ENCODE measurements at regions not wholly inside any gene's neighbourhood (a gene's known extent, or its start where the extent isn't known, plus 50 kb on each side); places are given as distances from the start of the nearest gene placed in this dataset.

DNA sequence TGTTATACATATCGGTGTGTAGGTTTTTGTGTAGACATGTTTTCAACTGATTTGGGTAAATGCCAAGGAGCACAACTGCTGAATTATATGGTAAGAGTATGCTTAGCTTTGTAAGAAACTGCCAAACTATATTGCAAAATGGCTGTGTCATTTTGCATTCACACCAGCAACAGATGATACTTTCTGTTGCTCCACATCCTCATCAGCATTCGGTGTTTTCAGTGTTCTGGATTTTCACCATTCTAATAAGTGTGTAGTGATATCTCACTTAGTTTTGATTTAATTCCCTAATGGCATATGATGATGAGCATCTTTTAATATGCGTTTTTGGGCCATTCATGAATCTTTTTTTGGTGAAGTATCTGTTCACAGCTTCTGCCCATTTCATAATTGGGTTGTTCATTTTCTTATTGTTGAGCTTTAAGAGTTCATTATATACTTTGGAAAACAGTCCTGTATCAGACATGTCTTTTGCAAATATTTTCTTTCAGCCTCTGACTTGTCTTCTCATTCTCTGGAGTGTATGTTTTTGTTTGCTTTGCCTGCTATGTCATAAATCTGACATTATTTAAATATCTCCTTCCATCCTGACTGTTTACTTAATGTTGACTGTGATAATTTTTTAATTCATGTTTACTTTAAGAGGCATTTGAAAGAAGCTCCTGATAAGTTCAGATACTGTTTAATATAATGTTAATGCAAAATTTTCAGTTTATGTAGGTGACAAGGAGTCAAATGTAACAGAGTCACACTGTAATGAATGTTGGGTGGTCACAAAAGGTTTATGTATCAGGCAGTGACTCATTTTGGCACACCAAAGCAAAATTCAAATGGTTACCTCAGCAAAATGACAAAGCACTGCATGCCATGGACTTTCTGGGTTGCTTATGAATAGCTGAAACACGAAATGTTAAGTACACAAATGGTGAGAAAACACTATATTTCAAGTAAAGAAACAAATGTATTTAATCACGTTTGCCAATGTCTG is 181.1 kb upstream of the DAB2 start:
- Histone ChIP-seq H3K27ac (ENCODE audit: low read depth, low read length) (no peak overlapping the region), H3K4me1 (ENCODE audit: control insufficient read depth, low read depth, low read length) (no peaks in the 10 kb centered on the region), H3K56ac (ENCODE audit: low read length) (no peak overlapping the region), H3K4me3 (ENCODE audit: low read length) (no peak overlapping the region), H4K8ac (ENCODE audit: low read depth, low read length) (no peak overlapping the region), H2AK5ac (ENCODE audit: low read length) (no peak overlapping the region), H3K27me3 (ENCODE audit: insufficient read depth, low read length, poor library complexity) (no peaks in the 10 kb centered on the region), H2BK15ac (replicated peaks; ENCODE audit: low read depth) (no peak overlapping the region), H4K5ac (ENCODE audit: low read length) (no peak overlapping the region), H3K9ac (ENCODE audit: low read length) (no peak overlapping the region), H3K18ac (ENCODE audit: low read length) (no peak overlapping the region), H3K79me1 (ENCODE audit: low read length) (no peaks in the 10 kb centered on the region), H2BK120ac (ENCODE audit: low read depth, low read length) (no peak overlapping the region), H3K79me2 (ENCODE audit: control insufficient read depth, insufficient read depth, low read length) (no peaks in the 10 kb centered on the region), H3K36me3 (ENCODE audit: control insufficient read depth, insufficient read depth, low read length) (no peaks in the 10 kb centered on the region), H3K4me2 (ENCODE audit: low read length) (no peak overlapping the region), H2BK5ac (ENCODE audit: low read length) (no peak overlapping the region), H3K4ac (ENCODE audit: low read depth, low read length) (no peak overlapping the region), H3K23ac (ENCODE audit: low read length) (no peak overlapping the region)
- no peak for DNase-seq
- WGBS (ENCODE audit: extremely low coverage, insufficient coverage, low lambda C conversion rate) = no CpG with 5 or more reads among the region's 5 CpGs

DNA sequence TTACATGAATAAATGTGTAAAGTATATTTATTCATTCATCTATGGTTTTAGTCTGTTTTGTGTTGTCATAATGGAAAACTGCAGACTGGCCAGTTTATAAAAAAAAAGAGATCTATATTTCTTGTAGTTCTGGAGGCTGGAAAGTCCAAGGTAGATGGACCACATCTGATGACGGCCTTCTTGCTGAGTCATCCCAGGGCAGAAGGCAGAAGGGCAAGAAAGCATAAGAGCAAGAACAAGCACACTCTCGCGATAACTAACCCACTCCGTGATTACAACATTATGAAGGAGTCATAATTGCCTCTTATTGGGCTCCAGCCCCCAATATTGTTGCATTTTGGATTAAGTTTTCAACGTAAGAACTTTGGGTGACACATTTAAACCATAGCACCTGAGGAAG is 180.4 kb upstream of the DAB2 start:
- no CpG with 5 or more reads among the region's 5 CpGs for WGBS (ENCODE audit: extremely low coverage, insufficient coverage, low lambda C conversion rate)
- Histone ChIP-seq H3K79me1 (ENCODE audit: low read length) (no peaks in the 10 kb centered on the region), H3K27me3 (ENCODE audit: insufficient read depth, low read length, poor library complexity) (no peaks in the 10 kb centered on the region), H3K4ac (ENCODE audit: low read depth, low read length) (no peak overlapping the region), H3K4me3 (ENCODE audit: low read length) (no peak overlapping the region), H4K8ac (ENCODE audit: low read depth, low read length) (no peak overlapping the region), H3K18ac (ENCODE audit: low read length) (no peak overlapping the region), H2BK5ac (ENCODE audit: low read length) (no peak overlapping the region), H3K27ac (ENCODE audit: low read depth, low read length) (no peak overlapping the region), H2BK15ac (replicated peaks; ENCODE audit: low read depth) (no peak overlapping the region), H3K4me1 (ENCODE audit: control insufficient read depth, low read depth, low read length) (no peaks in the 10 kb centered on the region), H3K9ac (ENCODE audit: low read length) (no peak overlapping the region), H3K79me2 (ENCODE audit: control insufficient read depth, insufficient read depth, low read length) (no peaks in the 10 kb centered on the region), H2BK120ac (ENCODE audit: low read depth, low read length) (no peak overlapping the region), H3K36me3 (ENCODE audit: control insufficient read depth, insufficient read depth, low read length) (no peaks in the 10 kb centered on the region), H3K56ac (ENCODE audit: low read length) (no peak overlapping the region), H3K4me2 (ENCODE audit: low read length) (no peak overlapping the region), H2AK5ac (ENCODE audit: low read length) (no peak overlapping the region), H3K23ac (ENCODE audit: low read length) (no peak overlapping the region), H4K5ac (ENCODE audit: low read length) (no peak overlapping the region)
- no peak for DNase-seq

GRCh38 chr5:39604491-39604890 is 179.7 kb upstream of the DAB2 start:
- Histone ChIP-seq H3K9ac (ENCODE audit: low read length) (no peak overlapping the region), H3K4ac (ENCODE audit: low read depth, low read length) (no peak overlapping the region), H2BK120ac (ENCODE audit: low read depth, low read length) (no peak overlapping the region), H3K79me1 (ENCODE audit: low read length) (no peaks in the 10 kb centered on the region), H4K5ac (ENCODE audit: low read length) (no peak overlapping the region), H2BK15ac (replicated peaks; ENCODE audit: low read depth) (no peak overlapping the region), H2BK5ac (ENCODE audit: low read length) (no peak overlapping the region), H3K4me3 (ENCODE audit: low read length) (no peak overlapping the region), H2AK5ac (ENCODE audit: low read length) (no peak overlapping the region), H3K79me2 (ENCODE audit: control insufficient read depth, insufficient read depth, low read length) (no peaks in the 10 kb centered on the region), H3K4me2 (ENCODE audit: low read length) (no peak overlapping the region), H3K27ac (ENCODE audit: low read depth, low read length) (no peak overlapping the region), H3K23ac (ENCODE audit: low read length) (no peak overlapping the region), H4K8ac (ENCODE audit: low read depth, low read length) (no peak overlapping the region), H3K27me3 (ENCODE audit: insufficient read depth, low read length, poor library complexity) (no peaks in the 10 kb centered on the region), H3K36me3 (ENCODE audit: control insufficient read depth, insufficient read depth, low read length) (no peaks in the 10 kb centered on the region), H3K18ac (ENCODE audit: low read length) (no peak overlapping the region), H3K4me1 (ENCODE audit: control insufficient read depth, low read depth, low read length) (no peaks in the 10 kb centered on the region), H3K56ac (ENCODE audit: low read length) (no peak overlapping the region)
- DNase-seq = no peak
- no CpG with 5 or more reads among the region's 4 CpGs for WGBS (ENCODE audit: extremely low coverage, insufficient coverage, low lambda C conversion rate)

DNA sequence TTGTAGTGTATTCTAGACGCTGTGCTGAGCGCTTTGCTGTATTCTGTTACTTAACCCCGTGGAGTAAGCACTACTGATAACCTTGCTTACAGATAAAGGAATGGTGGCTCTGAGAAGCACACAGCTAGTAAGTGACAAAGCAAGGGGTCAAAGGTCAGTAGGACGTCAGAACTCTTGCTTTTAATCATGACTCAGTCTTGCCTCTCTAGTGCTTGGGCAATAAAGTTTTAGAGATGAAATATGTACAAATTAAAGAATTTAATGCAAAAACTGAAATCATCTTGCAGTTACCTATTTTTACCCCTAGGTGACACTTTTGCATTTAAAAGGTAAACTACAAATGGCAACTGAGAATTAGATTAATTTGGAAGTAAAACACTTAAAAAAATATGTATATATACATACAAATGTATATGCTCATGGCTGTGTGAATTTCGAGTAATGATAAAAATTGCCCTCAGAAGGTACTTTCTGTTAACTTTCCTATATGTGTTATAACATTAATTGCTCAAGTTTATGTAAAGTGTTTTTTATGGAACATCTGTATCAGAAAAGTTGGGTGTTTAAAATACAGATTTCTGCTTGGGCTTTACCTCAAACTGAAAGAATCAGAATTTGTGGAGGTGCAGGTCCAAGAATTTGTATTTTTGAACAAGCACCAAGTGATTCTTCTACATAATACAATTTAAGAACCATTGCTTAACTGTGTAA is 175.1 kb upstream of the DAB2 start:
- Histone ChIP-seq H2BK15ac (replicated peaks; ENCODE audit: low read depth) (no peak overlapping the region), H3K18ac (ENCODE audit: low read length) (no peak overlapping the region), H3K36me3 (ENCODE audit: control insufficient read depth, insufficient read depth, low read length) (no peaks in the 10 kb centered on the region), H2AK5ac (ENCODE audit: low read length) (no peak overlapping the region), H3K4ac (ENCODE audit: low read depth, low read length) (no peak overlapping the region), H3K56ac (ENCODE audit: low read length) (no peak overlapping the region), H2BK120ac (ENCODE audit: low read depth, low read length) (no peak overlapping the region), H3K27ac (ENCODE audit: low read depth, low read length) (no peak overlapping the region), H3K4me3 (ENCODE audit: low read length) (no peak overlapping the region), H4K5ac (ENCODE audit: low read length) (no peak overlapping the region), H4K8ac (ENCODE audit: low read depth, low read length) (no peak overlapping the region), H3K27me3 (ENCODE audit: insufficient read depth, low read length, poor library complexity) (no peaks in the 10 kb centered on the region), H3K9ac (ENCODE audit: low read length) (no peak overlapping the region), H3K79me2 (ENCODE audit: control insufficient read depth, insufficient read depth, low read length) (no peaks in the 10 kb centered on the region), H3K23ac (ENCODE audit: low read length) (no peak overlapping the region), H3K4me2 (ENCODE audit: low read length) (no peak overlapping the region), H2BK5ac (ENCODE audit: low read length) (no peak overlapping the region), H3K79me1 (ENCODE audit: low read length) (no peaks in the 10 kb centered on the region), H3K4me1 (ENCODE audit: control insufficient read depth, low read depth, low read length) (no peaks in the 10 kb centered on the region)
- peak; percentile 64 for DNase-seq
- no CpG with 5 or more reads among the region's 5 CpGs for WGBS (ENCODE audit: extremely low coverage, insufficient coverage, low lambda C conversion rate)

GRCh38 chr5:39598661-39599248 is 174.0 kb upstream of the DAB2 start:
- no peaks in the 10 kb centered on the region for H3K27me3 ChIP-seq (ENCODE audit: insufficient read depth, low read length, poor library complexity)
- no peak overlapping the region for H2BK120ac ChIP-seq (ENCODE audit: low read depth, low read length)
- no peak overlapping the region for H3K18ac ChIP-seq (ENCODE audit: low read length)
- H3K9ac ChIP-seq (ENCODE audit: low read length) = no peak overlapping the region
- WGBS (ENCODE audit: extremely low coverage, insufficient coverage, low lambda C conversion rate) = no CpG with 5 or more reads among the region's 14 CpGs
- H3K4me3 ChIP-seq (ENCODE audit: low read length) = no peak overlapping the region
- no peaks in the 10 kb centered on the region for H3K79me2 ChIP-seq (ENCODE audit: control insufficient read depth, insufficient read depth, low read length)
- no peak overlapping the region for H3K56ac ChIP-seq (ENCODE audit: low read length)
- H3K4me1 ChIP-seq (ENCODE audit: control insufficient read depth, low read depth, low read length) = no peaks in the 10 kb centered on the region
- no peak overlapping the region for H3K4me2 ChIP-seq (ENCODE audit: low read length)
- no peak overlapping the region for H3K4ac ChIP-seq (ENCODE audit: low read depth, low read length)
- no peak overlapping the region for H2BK15ac ChIP-seq (replicated peaks; ENCODE audit: low read depth)
- DNase-seq = peak; percentile 46
- H4K8ac ChIP-seq (ENCODE audit: low read depth, low read length) = no peak overlapping the region
- no peak overlapping the region for H2AK5ac ChIP-seq (ENCODE audit: low read length)
- no peak overlapping the region for H3K27ac ChIP-seq (ENCODE audit: low read depth, low read length)
- no peak overlapping the region for H4K5ac ChIP-seq (ENCODE audit: low read length)
- no peak overlapping the region for H2BK5ac ChIP-seq (ENCODE audit: low read length)
- no peaks in the 10 kb centered on the region for H3K36me3 ChIP-seq (ENCODE audit: control insufficient read depth, insufficient read depth, low read length)
- no peak overlapping the region for H3K23ac ChIP-seq (ENCODE audit: low read length)
- H3K79me1 ChIP-seq (ENCODE audit: low read length) = no peaks in the 10 kb centered on the region
